NCI-H187 (cell line): ENCODE measurements at regions not wholly inside any gene's neighbourhood (a gene's known extent, or its start where the extent isn't known, plus 50 kb on each side); places are given as distances from the start of the nearest gene placed in this dataset.
"Not testable (repeated sequence)": the region's sequence is repeated elsewhere in the genome, so short reads cannot be mapped to it uniquely, and the experiment has no call there.

ENCODE experiments used
- DNase-seq, 2 experiments: peaks; one replicate each; lab custom pipeline; 2025; lab: John Stamatoyannopoulos, UW

- DNase-seq, result no peak
Measured at GRCh38 chr2:144010096-144010836, 509.7 kb downstream of the ZEB2 start.

GRCh38 chr2:144006139-144006538, 513.8 kb downstream of the ZEB2 start:
- DNase-seq, result no peak

GRCh38 chr2:144004742-144005141, 515.2 kb downstream of the ZEB2 start:
- DNase-seq, result no peak

- no peak for DNase-seq
Measured at GRCh38 chr2:144003460-144004075, 516.4 kb downstream of the ZEB2 start.

GRCh38 chr2:143996974-143997373, 522.9 kb downstream of the ZEB2 start:
- no peak for DNase-seq

- DNase-seq, result no peak
Measured at GRCh38 chr2:143994961-143995360, 525.0 kb downstream of the ZEB2 start.

GRCh38 chr2:143991596-143991995, 528.3 kb downstream of the ZEB2 start:
- not testable (repeated sequence) for DNase-seq

GRCh38 chr2:143988082-143988481, 531.8 kb downstream of the ZEB2 start:
- no peak for DNase-seq

- DNase-seq, result no peak
Measured at GRCh38 chr2:143981428-143981827, 538.5 kb downstream of the ZEB2 start.

- DNase-seq, result no peak
Measured at GRCh38 chr2:143977356-143977755, 542.6 kb downstream of the ZEB2 start.

GRCh38 chr2:143975216-143975615, 544.7 kb downstream of the ZEB2 start:
- no peak for DNase-seq

GRCh38 chr2:143974262-143974661, 545.7 kb downstream of the ZEB2 start:
- DNase-seq, result no peak

GRCh38 chr2:143968860-143969259, 551.1 kb downstream of the ZEB2 start:
- DNase-seq, result no peak

GRCh38 chr2:143968360-143968759, 551.6 kb downstream of the ZEB2 start:
- no peak for DNase-seq

GRCh38 chr2:143965493-143966164, 554.3 kb downstream of the ZEB2 start:
- DNase-seq, result no peak

- DNase-seq, result no peak
Measured at GRCh38 chr2:143964891-143965290, 555.0 kb downstream of the ZEB2 start.

GRCh38 chr2:143960177-143960576, 559.7 kb downstream of the ZEB2 start:
- peak in 1 of 2 experiments; percentile 22 for DNase-seq

GRCh38 chr2:143957321-143957720, 562.6 kb downstream of the ZEB2 start:
- DNase-seq, result no peak

GRCh38 chr2:143955401-143956065, 564.4 kb downstream of the ZEB2 start:
- DNase-seq, result no peak

GRCh38 chr2:143954844-143955243, 565.1 kb downstream of the ZEB2 start:
- no peak for DNase-seq

- DNase-seq, result no peak
Measured at GRCh38 chr2:143954186-143954585, 565.7 kb downstream of the ZEB2 start.

GRCh38 chr2:143953451-143954030, 566.4 kb downstream of the ZEB2 start:
- no peak for DNase-seq
